GM18861 (cell line): ENCODE measurements at regions not wholly inside any gene's neighbourhood (a gene's known extent, or its start where the extent isn't known, plus 50 kb on each side); places are given as distances from the start of the nearest gene placed in this dataset.
"Not testable (repeated sequence)": the region's sequence is repeated elsewhere in the genome, so short reads cannot be mapped to it uniquely, and the experiment has no call there.

Experiments used
- ATAC-seq: cut with Tn5 transposase; IDR thresholded peaks from one replicate; pipeline ENCODE4 v1.9.1; 2021; ENCODE audit not compliant: unreplicated experiment

GRCh38 chr2:144936442-144936841 is 416.5 kb upstream of the ZEB2 start:
- no peak for ATAC-seq

GRCh38 chr2:144935736-144936135 is 415.8 kb upstream of the ZEB2 start:
- ATAC-seq: no peak

GRCh38 chr2:144935191-144935590 is 415.3 kb upstream of the ZEB2 start:
- ATAC-seq: no peak

GRCh38 chr2:144931960-144932359 is 412.0 kb upstream of the ZEB2 start:
- no peak for ATAC-seq

- ATAC-seq: no peak
These were observed 411.6 kb upstream of the ZEB2 start for GRCh38 chr2:144931480-144931879.

GRCh38 chr2:144927429-144927828 is 407.5 kb upstream of the ZEB2 start:
- no peak for ATAC-seq

- no peak for ATAC-seq
These were observed 406.0 kb upstream of the ZEB2 start for GRCh38 chr2:144925886-144926285.

- ATAC-seq: no peak
These were observed 404.9 kb upstream of the ZEB2 start for GRCh38 chr2:144924827-144925226.

GRCh38 chr2:144922519-144922918 is 402.6 kb upstream of the ZEB2 start:
- ATAC-seq: no peak

- no peak for ATAC-seq
These were observed 401.0 kb upstream of the ZEB2 start for GRCh38 chr2:144920755-144921530.

- no peak for ATAC-seq
These were observed 394.9 kb upstream of the ZEB2 start for GRCh38 chr2:144914622-144915318.

- no peak for ATAC-seq
These were observed 394.2 kb upstream of the ZEB2 start for GRCh38 chr2:144914113-144914512.

GRCh38 chr2:144912206-144912605 is 392.3 kb upstream of the ZEB2 start:
- no peak for ATAC-seq

- ATAC-seq: no peak
These were observed 386.0 kb upstream of the ZEB2 start for GRCh38 chr2:144905956-144906355.

GRCh38 chr2:144904612-144905011 is 384.7 kb upstream of the ZEB2 start:
- ATAC-seq: no peak

GRCh38 chr2:144903045-144903444 is 383.1 kb upstream of the ZEB2 start:
- not testable (repeated sequence) for ATAC-seq

GRCh38 chr2:144901386-144901785 is 381.5 kb upstream of the ZEB2 start:
- ATAC-seq: not testable (repeated sequence)

GRCh38 chr2:144896341-144896740 is 376.4 kb upstream of the ZEB2 start:
- no peak for ATAC-seq

- no peak for ATAC-seq
These were observed 375.0 kb upstream of the ZEB2 start for GRCh38 chr2:144894612-144895599.

GRCh38 chr2:144893464-144893863 is 373.5 kb upstream of the ZEB2 start:
- no peak for ATAC-seq

GRCh38 chr2:144890828-144891227 is 370.9 kb upstream of the ZEB2 start:
- peak; percentile 80 for ATAC-seq
